GM18505 (cell line): ENCODE measurements at regions not wholly inside any gene's neighbourhood (a gene's known extent, or its start where the extent isn't known, plus 50 kb on each side); places are given as distances from the start of the nearest gene placed in this dataset.

ENCODE experiments used
- ATAC-seq: cut with Tn5 transposase; IDR thresholded peaks from one replicate; pipeline ENCODE4 v1.9.1; 2021; ENCODE audit not compliant: unreplicated experiment
- POLR2A ChIP-seq: IDR thresholded peaks from 4 replicates; pipeline ENCODE4 v1.6.1; 2011; ENCODE audit warnings: borderline replicate concordance; ENCODE audit not compliant: insufficient read depth, insufficient read length; ENCODE audit errors: extremely low read depth

DNA sequence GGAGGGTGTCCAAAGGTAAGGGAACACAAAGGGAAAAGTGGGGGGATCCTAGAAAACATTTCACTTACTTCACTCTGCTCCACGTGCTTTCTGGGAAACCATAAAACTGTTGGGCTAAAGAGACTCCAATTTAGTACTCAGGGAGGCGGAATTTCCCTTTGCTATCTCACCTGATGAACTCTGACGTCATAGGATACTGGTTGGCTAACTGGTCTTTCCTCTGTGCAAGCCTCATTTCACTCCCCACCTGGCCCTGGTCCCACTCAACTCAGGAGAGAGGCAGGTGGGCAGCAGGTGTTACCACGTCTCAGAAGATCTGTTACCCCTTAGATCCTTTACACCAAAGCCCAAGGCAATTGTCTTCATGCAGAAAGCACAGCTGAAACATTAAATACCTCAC, 51.8 kb upstream of the PMAIP1 start:
- no peak for TF ChIP-seq POLR2A
- no peak for ATAC-seq

DNA sequence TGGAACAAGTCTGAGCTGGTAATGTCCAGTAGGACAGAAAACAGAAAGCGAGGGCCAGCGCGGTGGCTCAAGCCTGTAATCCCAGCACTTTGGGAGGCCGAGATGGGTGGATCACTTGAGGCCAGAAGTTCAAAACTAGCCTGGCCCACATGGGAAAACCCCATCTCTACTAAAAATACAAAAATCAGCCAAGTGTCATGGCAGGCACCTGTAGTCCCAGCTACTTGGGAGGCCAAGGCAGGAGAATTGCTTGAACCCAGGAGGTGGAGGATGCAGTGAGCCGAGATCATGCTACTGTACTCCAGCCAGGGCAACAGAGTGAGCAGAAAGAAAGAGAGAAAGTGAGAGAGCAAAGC, 52.3 kb upstream of the PMAIP1 start:
- ATAC-seq = peak; percentile 10

DNA sequence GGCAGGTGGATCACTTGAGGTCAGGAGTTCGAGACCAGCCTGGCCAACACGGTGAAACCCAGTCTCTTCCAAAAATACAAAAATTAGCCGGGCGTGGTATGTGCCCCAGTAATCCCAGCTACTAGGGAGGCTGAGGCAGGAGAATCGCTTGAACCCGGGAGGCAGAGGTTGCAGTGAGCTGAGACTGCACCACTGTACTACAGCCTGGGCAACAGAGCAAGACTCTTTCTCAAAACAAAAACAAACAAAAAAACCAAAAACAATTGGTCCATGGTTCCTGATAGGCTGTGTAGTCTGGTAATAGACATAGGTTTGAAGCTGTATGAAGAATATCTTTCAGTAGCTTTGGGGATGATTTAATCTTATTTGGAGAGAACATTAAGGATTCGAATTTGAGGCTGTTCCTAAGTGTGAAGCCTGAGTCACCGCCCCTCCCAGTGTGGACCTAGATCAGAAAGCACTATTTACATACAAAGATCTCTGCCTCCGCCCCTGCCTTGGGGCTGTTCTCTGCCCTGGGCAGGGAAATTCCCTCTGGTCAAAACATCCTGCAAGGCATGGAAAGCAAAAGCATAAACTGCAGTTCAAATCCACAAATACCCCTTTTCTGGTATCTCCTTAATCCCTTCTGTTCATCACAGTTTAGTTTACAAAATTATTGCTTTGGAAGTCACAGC, 52.8 kb upstream of the PMAIP1 start:
- peak; percentile 90 for ATAC-seq
- peak; percentile 27 for TF ChIP-seq POLR2A

DNA sequence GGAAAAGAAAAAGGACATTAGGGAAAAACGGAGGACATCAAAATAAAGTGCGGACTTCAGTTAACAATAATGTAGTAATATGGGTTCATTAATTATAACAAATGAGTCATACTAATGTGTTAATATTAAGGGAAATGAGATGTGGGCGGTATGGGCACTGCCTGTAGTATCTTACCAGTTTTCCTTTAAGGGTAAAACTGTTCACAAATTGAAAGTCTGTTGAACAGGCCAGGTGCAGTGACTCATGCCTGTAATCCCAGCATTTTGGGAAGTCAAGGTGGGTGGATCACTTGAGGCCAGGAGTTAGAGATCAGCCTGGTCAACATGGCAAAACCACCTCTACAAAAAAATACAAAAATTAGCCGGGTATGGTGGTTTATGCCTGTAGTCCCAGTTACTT, 56.8 kb upstream of the PMAIP1 start:
- TF ChIP-seq POLR2A = no peak
- no peak for ATAC-seq

DNA sequence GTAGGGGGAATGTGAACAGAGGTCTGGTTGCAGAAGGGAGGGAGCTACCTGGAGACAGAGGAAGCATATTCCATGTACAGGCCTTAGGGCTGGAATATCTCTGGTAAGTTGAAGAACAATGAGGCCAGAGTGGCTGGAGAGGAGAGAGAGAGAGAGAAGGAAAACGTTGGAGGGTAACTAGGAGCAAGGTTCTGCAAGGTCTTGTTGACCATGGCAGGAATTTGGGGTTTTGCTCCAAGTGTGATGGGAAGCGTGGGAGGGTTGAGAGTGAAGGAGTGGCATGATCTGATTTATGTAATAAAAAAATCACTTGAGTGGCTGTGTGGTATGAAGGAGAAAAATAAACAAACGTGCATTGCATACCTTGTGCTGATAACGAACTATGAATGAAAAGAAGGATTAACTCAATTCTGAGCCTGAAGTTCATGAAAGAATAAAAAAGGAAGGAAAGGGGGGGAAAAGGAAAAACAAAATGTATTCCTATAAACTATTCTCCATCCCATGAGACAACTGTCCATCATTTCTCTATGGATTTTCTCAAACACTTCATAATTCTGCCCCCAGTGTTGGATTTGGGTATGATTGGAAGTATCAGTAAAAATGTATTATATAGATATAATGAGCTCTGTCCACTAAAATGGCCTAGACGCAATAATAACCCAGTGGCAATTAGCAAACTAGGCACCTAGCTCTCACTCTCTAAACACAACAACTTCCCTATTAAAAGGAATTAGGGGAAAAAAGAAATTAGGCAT, 59.7 kb upstream of the PMAIP1 start:
- no peak for TF ChIP-seq POLR2A
- no peak for ATAC-seq

DNA sequence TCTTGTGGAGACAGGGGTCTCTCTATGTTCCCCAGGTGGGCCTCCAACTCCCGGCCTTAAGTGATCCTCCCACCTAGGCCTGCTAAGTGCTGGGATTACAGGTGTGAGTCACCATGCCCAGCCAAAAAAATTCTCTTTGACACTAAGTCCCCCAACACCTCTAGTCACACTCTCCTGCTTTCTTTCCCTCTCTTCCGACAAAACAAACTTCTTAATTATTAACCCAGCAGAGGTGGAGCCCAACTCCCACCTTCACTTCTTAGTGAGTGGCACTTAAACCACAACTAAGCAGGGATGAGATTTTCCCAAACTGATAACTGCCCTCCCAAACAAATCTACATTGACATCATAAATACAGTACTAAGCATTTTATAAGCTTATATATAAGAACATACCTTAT, 60.5 kb upstream of the PMAIP1 start:
- no peak for TF ChIP-seq POLR2A
- no peak for ATAC-seq

DNA sequence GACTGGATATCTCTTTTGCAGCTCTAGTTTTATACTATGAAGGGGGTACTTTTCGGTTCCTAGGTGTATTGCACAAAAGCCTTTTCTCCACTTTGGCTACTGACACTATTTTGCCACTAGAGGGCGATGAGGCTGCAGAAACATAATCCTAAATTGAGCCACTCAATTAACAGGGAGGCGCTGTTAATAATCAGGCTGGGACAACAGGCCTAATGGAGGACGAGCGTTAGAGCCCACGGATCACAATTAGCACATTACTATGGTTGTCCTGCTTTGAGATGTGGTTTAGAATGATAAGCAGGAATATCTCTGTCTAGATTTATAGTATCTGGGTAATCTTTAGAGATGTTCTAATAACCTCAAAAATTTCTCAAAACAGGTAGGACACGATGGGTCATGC, 62.2 kb upstream of the PMAIP1 start:
- peak; percentile 44 for ATAC-seq
- TF ChIP-seq POLR2A = no peak

DNA sequence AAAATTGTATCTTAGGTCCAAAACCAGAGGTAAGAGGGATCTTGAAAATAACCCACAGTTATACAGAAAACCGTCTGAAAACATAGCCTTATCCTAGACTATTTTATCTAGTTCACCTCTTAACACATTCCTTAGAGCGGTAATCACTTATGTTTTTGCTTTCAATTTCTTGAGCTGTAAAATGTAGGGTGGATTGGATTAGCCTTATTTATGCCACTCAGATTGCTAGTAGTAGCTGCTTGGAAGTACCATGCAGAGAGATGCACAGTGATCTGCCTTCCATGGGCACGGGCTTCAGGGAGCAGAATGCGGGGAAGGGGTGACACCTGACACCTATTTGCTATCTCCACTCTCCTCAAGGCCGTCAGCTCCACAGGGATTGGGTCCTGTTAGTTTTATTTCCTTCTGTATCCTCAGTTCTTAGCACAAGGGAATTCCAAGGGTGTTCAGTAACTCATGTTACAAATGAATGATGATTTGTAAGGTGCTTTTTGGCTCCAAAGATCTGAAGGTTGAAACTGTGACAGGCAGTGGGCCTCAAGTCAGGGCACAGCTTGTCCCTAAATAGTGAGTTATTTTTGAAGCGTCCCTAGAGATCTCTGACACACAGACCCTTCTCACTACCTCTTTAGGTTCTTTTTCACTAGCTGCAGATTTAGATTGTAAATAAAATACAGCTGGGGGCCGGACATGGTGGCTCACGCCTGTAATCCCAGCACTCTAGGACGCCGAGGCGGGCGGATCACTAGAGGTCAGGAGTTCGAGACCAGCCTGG, 64.0 kb upstream of the PMAIP1 start:
- ATAC-seq = no peak
- TF ChIP-seq POLR2A = no peak

DNA sequence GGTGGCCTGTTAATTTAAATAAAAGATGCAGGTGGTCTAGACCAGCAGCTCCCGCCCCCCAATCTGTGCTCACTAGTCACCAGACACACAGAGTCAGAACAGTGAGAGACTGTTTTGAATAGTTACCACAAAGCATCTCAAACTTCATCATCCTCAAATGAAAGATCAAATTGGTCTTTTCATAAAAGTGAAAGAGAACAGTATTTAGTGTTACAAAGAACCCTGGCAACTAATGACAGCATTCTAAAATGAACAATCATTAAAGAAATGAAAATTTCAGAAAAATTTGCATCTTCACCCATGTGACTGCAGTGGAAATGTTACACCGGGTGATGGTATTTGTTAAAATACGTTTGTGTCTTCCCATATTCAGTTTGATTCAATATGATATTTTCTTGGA, 65.5 kb upstream of the PMAIP1 start:
- no peak for TF ChIP-seq POLR2A
- ATAC-seq = peak; percentile 44

DNA sequence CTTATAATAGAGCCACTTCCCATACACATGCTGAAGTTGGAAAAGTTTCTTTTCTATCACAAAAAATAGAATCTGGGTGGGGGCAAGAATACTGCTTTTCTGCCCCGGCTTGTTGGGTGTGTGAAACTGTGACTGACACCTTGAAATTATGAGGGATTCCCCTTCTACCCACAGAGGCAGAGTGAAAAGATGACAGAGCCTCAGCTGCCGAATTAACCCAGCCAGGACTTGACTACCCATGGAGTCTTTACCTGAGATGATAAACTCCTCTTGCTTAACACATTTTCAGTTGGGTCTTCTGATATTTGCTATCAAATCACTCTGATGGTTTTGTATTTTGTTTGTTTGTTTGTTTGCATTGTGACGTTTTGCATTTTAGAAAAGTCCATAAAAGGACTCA, 66.0 kb upstream of the PMAIP1 start:
- TF ChIP-seq POLR2A = no peak
- peak; percentile 62 for ATAC-seq

DNA sequence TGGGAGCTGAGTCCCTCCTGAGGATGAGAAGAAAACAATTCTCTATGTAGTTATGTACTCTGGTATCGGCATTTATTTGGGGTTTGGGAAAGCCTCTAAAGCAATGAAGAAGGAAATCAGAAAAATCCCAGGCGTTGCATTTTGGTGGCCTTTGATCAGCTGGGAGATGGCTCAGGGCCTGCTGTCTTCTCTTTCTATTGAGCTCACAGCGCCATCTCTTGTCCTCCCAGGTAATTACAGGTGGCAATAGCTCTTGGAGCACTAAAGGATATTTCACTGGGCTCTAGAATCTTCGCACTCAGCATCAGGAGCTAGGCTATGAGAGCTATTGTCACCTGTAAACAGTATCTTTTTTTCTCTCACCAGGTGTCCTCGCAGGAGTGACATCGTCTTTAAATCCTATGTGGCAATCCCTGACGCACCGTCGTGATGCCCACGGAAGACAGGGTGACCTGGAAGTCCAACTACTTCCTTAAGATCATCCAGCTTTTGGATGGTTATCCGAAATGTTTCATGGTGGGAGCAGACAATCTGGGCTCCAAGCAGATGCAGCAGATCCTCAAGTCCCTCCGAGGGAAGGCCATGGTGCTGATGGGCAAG, 76.1 kb upstream of the PMAIP1 start:
- TF ChIP-seq POLR2A = no peak
- no peak for ATAC-seq

DNA sequence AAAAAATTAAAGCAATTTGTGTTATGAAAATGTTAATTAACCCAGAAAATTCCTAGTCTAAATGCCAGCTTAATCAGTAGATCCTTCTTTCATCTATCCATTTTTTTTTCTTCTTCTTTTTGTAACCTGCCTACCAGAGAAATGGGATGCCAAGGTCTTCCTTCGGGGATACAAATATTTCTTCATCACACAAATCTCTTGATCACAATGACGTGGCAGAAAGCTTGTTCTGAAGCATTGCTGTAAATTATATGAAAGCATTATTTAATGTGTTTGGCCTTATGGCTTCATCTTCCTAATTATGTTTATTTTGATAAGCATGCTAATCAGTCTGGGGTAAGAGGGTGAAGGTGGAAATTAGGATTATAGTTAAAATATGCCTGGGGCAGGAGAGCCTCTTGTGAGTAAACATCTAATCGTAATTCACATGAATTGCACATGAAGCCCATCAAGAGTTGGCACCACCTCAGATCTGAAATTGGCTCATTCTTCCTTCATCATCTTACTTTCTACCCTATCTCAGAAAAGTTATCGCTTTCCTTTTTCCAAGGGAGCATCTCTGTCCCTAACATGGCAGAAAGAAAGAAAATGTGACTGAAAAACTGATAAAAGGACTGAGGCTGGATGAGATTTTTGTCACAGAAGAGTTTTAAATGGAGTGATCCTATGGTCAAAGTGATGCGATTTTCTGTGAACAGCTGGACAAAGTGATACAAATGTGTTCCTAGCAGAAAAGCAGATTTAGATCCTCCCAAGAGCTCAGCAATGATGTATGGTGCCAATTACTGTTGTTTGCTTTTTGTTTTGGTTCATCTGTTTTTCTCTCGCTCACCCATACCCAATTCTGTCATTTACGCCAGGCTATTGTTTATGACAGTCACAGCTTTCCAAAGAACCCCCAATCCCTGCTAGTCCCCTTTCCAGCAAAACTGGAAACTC, 76.9 kb upstream of the PMAIP1 start:
- no peak for TF ChIP-seq POLR2A
- no peak for ATAC-seq

DNA sequence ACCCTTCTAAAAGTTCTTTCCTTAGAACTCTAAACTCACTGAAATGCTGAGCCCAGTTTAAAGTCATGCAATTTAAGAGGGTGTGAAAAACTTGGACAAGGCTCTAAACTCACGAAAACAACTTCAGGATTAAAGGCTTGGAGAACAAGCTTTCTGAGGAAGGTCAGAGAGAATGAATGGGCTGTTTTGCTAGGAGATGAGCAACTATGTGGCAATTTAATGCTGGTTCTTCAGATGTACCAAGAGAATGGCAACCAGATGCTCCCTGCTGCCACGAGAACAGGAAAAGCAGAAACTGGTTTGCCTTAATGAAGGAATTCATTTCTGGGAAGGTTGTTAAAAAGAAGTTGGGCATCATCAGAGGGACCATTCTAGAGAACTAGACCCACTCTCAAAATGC, 77.8 kb upstream of the PMAIP1 start:
- TF ChIP-seq POLR2A = no peak

More for the DNA sequence above, 77.8 kb upstream of the PMAIP1 start:
- ATAC-seq = no peak
